ENCODE measurements at regions not wholly inside any gene's neighbourhood (a gene's known extent, or its start where the extent isn't known, plus 50 kb on each side); places are given as distances from the start of the nearest gene placed in this dataset.

DNA sequence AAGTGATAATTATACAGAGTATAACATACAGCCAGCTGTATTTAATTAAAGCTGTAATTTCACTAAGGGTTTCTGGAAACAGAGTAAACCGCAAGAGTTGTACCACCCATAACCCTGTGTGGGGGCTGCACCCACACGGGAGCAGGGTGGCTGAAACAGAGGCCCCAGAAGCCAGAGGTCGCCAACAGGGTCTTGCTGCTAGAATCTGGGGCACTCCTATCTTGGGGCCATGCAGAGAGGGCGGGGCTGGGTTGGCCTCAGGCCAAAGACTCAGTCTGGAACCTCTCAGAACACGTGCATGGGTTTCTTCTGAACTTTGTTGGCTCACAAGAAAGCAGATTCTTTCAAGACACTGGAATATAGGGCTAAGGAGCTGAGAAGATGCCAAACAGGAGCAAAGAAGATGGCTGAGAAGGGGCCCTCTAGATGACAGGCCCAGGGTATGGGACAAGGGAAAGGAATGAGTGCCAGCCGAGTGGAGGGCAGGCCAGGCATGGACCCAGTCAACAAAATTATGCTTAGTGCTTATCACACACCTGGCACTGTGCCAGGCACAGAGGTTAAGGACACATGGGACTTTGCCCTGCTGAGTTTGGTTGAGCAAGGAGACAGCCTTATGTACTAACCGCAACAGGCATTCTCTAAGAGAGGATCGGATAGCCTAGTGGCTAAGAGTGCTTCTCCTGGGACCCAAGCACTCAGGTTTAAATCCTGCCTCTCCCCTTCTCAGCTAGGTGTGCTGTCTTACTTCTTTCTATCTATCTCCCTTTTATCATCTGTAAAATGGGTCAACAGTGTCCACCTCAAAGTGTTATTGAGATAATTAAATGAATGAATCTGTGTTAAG lies 96.6 kb upstream of the FOXP4 start:
- TF ChIP-seq, protein P1, sequence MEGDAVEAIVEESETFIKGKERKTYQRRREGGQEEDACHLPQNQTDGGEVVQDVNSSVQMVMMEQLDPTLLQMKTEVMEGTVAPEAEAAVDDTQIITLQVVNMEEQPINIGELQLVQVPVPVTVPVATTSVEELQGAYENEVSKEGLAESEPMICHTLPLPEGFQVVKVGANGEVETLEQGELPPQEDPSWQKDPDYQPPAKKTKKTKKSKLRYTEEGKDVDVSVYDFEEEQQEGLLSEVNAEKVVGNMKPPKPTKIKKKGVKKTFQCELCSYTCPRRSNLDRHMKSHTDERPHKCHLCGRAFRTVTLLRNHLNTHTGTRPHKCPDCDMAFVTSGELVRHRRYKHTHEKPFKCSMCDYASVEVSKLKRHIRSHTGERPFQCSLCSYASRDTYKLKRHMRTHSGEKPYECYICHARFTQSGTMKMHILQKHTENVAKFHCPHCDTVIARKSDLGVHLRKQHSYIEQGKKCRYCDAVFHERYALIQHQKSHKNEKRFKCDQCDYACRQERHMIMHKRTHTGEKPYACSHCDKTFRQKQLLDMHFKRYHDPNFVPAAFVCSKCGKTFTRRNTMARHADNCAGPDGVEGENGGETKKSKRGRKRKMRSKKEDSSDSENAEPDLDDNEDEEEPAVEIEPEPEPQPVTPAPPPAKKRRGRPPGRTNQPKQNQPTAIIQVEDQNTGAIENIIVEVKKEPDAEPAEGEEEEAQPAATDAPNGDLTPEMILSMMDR (IDR thresholded peaks at IDR 0.05; ENCODE audit: low read depth, low read length, missing control alignments): no peak
- no peak for DNase-seq (ENCODE audit: low read depth)
- in situ Hi-C loops (cut with HindIII; ENCODE audit: low sequenced_read_pairs): no loop called here
- H3K4me3 ChIP-seq (ENCODE audit: low read depth, low read length): no peak overlapping the region

DNA sequence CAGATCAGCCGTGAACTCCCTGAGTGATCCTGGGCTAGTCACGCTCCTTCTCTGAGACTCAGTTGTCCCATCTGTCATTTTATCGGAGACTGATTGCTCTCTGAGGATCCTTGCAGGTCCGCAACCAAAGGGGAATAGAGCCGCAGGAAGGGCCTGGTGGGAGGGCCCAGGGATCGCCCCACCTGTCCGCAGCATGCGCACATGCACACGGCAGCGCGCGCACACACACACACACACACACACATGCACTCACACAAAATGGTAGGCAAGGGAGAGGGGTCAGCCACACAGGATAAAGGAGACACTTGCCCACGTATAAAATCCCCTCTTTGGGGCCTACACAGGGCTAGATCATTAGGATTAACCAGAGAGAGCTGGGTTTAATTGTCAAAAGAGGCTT lies 95.6 kb upstream of the FOXP4 start:
- in situ Hi-C loops (cut with HindIII; ENCODE audit: low sequenced_read_pairs): no loop called here
- TF ChIP-seq, protein P1 (IDR thresholded peaks at IDR 0.05; ENCODE audit: low read depth, low read length, missing control alignments): no peak
- no peak for DNase-seq (ENCODE audit: low read depth)

DNA sequence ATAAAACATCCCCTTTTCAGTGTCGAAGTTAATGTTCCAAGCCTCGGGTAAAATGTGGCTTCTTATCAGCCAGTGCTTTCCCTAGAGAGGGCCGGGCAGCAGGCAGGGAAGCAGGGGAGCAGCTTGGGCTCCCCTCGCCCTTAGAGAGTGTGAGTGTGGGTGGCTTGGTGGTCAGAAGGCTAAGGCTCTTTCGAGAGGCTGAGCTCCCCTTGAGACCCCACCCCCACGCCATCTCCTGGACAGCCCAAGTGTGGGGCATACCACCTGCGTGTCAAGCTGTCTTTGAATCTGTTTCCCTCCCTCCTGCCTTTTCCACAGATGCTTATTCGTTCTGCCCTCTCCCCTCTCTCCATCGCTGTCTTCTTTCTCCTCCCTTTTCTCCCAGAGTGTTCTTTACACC lies 95.1 kb upstream of the FOXP4 start:
- in situ Hi-C loops (cut with HindIII; ENCODE audit: low sequenced_read_pairs): no loop called here
- TF ChIP-seq, protein P1 (IDR thresholded peaks at IDR 0.05; ENCODE audit: low read depth, low read length, missing control alignments): no peak
- no peak for DNase-seq (ENCODE audit: low read depth)
- H3K4me3 ChIP-seq (ENCODE audit: low read depth, low read length): no peak overlapping the region

More for the DNA sequence above, 95.6 kb upstream of the FOXP4 start:
- H3K4me3 ChIP-seq (ENCODE audit: low read depth, low read length): no peak overlapping the region

DNA sequence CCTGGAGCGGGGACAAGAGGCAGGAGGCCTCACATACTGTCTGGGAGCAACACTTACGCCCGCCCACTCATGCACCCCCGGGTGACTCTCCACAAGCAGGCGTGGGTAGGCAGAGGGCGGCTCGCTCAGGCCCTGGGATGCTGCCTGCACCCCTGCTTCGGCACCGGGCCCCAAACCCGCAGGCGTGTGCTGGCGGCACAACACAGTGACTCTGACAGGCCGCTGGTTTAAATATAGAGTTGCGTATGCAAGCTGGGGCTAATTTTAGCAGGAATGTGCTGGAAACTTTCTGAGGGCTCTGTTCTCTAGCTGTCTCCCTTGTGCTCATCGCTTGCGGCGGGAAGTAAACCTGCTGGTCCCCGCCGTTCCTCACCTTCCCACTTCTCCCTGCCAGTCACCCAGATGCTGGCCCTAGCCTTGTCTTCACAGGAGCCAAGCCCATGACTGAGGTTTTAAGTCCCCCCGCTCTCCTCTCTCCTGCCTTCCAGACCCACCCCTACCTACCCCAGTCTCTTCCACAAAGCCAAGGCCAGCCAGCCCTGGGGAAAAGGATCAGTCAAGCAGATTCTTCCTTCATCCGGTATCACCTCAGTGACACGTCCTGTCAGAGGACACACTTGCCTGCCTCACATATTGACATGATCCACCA lies 94.5 kb upstream of the FOXP4 start:
- DNase-seq (ENCODE audit: low read depth): no peak
- TF ChIP-seq, protein P1 (IDR thresholded peaks at IDR 0.05; ENCODE audit: low read depth, low read length, missing control alignments): no peak
- in situ Hi-C loops (cut with HindIII; ENCODE audit: low sequenced_read_pairs): no loop called here

DNA sequence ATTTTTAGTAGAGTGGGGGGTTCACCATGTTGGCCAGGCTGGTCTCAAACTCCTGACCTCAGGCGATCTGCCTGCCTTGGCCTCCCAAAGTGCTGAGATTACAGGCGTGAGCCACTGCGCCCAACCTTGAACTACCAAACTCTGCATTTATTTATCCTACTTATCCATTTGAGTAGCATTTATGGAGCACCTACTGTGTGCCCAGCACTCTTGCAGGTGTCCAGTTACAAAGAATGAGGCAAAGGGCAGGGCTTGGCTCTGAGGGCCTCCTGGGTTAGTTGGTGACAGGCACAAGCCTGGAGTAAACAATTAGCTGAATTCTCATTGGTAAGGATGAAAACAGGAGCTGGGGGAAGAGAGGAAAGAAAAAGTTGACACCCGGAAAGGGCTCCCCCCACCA lies 93.4 kb upstream of the FOXP4 start:
- no peak for DNase-seq (ENCODE audit: low read depth)
- TF ChIP-seq, protein P1 (IDR thresholded peaks at IDR 0.05; ENCODE audit: low read depth, low read length, missing control alignments): no peak
- H3K4me3 ChIP-seq (ENCODE audit: low read depth, low read length): no peak overlapping the region
- in situ Hi-C loops (cut with HindIII; ENCODE audit: low sequenced_read_pairs): no loop called here

More for the DNA sequence above, 94.5 kb upstream of the FOXP4 start:
- no peak overlapping the region for H3K4me3 ChIP-seq (ENCODE audit: low read depth, low read length)

DNA sequence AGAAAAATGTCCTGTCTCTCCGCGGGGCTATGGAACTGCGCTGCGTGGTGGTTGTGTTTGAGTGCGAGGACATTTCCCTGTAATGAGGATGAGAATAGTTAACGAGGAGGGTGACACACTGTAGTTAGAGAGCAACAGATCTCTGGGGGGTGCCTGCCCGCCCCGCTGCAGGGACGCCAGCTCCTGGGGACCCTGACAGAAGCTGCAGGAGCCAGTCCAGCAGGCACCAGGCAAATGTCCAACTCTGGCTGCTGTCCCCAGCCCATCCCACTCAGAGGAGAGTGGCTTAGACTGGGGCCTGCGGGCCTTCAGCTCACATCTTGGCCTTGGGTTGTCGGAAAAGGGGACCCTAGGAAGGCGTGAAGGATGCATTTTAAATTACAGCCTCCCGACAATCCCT lies 92.9 kb upstream of the FOXP4 start:
- H3K4me3 ChIP-seq (ENCODE audit: low read depth, low read length): no peak overlapping the region
- in situ Hi-C loops (cut with HindIII; ENCODE audit: low sequenced_read_pairs): no loop called here
- DNase-seq (ENCODE audit: low read depth): no peak
- TF ChIP-seq, protein P1 (IDR thresholded peaks at IDR 0.05; ENCODE audit: low read depth, low read length, missing control alignments): no peak
